H4 (cell line): ENCODE measurements at regions not wholly inside any gene's neighbourhood (a gene's known extent, or its start where the extent isn't known, plus 50 kb on each side); places are given as distances from the start of the nearest gene placed in this dataset.
"Not testable (repeated sequence)": the region's sequence is repeated elsewhere in the genome, so short reads cannot be mapped to it uniquely, and the experiment has no call there.

Source experiments
- DNase-seq: peaks from one replicate; pipeline ENCODE4 v3.0.0-alpha.2; 2015; ENCODE audit warnings: low spot score

DNA sequence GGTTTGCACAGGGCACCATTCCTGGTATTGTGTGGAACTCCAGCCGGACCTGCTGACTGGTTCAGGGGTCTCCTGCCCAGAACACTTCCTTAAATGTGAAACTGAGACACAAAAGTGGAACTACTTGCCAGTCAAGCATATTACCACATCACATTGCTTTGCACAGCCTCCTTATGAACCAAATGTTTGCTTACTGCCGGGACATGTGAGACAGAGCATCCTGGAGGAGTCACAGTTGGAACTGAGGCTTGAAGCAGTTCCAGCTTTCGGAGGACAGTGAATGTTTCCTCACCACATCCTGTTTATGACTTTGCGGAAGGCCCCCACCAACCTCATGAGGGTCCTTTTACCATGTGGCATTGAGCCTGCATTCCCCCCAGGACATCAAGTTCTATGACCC lies 105.8 kb upstream of the ARHGAP42 start:
- peak; percentile 41 for DNase-seq

DNA sequence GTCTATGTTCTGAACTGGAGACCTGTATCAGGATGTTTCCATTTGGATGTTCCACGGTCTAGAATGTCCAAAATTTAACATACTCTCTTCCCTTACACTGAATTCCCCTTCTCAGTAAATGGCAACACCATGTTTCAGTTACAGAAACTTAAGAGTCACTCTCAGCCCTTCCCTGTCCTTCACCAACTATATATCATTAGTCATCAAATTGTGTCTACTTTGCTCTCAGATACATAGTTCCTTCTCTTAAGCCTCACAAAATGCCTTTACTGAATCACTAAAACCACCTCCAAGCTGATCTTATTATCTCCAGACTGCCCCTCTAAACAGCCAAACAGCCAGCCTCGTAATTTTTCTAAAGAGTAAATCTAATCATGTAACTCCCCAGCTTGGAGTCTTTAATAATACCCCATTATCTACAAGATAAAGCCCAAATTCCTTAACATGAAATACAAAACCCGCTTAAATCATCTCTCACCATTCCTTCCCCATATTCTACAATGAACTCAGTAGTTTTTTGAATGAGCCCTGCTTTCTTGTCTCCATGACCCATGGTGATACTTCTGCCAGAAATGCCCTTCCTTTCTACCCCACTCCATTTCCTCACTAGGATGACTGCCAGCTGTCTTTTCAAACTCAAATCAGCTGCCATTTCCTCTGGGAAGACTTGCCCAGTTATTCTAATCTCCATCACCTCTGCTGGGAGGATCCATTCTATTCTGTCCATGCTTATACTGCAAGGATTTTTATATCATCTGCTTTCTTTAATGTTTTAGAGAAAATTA lies 102.7 kb upstream of the ARHGAP42 start:
- no peak for DNase-seq

DNA sequence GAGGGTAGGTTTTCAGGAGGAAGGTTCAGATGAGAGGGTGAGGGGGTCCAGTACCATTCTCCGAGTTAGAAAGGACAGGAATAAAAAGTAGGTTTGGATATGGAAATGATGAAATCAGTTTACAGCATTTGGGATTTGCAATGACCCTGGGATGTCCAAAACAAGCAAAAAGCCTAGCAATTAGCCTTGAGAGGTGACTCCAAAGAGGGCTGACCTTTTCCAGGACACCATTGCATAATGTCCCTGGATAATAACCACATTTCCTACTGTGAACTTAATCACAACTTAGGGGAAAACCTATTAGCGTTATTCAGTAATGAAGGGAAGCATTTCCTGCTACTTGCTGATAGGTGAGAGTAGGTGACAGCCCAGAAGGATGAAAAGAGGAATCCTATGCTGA lies 101.4 kb upstream of the ARHGAP42 start:
- no peak for DNase-seq

DNA sequence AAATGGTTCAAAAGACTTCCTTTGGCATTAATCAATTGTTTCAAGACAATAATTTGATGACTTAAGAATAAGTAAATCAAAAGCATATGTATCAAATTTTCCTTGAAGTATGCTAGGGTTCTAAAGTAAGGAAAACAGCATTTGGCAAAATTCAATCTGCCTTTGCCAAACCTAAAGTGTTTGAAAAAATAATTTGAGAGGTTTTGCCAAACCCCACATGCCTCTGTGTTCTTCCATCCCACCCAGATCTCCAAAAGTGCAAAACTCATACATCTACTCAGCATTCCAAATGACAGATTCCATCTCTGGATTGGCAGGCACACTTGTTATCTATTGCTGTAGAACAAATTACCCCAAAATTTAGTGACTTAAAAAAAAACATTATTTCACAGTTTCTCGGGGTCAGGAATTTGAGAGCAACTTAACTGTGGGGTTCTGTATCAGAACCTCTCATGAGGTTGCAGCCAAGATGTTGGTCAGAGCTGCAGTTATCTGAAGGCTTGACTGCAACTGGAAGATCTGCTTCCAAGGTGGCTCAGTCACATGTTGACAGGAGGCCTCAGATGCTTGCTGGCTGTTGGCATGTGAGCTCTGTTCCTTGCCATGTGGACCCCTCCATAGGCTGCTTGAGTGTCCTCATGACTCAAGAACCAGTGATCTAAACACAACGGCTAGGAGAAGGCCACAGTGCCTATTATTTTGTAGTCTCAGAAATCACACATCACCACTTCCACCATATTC lies 100.6 kb upstream of the ARHGAP42 start:
- no peak for DNase-seq

DNA sequence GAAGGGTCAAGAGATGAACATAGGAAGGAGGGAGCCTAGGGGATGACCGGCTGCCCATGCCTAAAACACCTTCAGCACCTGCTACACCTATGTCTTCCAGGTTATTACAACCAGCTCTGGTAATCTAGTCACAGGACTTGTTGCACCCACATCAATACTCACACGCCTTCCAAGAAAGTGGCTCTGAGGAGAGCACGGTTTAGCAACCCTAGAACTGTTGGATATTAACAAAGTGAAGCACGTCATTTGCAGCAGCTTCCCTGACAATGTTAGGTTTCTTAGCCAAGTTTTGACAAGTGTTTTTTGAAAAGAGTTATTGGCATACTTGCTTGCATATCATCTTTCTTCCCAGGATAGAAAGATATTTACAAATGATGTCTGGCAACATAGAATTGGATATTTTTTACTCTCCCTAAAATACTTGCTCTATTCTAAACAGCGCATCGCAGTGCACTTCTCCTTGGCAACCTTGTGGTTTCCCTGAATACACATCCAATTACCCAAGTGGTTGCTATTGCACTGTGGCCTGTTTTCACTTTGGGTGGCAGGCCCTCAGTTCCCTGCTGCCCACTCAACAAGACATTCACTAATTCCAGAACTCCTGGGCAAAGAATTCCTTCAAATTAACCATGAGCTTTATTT lies 94.3 kb upstream of the ARHGAP42 start:
- DNase-seq = peak; percentile 30

DNA sequence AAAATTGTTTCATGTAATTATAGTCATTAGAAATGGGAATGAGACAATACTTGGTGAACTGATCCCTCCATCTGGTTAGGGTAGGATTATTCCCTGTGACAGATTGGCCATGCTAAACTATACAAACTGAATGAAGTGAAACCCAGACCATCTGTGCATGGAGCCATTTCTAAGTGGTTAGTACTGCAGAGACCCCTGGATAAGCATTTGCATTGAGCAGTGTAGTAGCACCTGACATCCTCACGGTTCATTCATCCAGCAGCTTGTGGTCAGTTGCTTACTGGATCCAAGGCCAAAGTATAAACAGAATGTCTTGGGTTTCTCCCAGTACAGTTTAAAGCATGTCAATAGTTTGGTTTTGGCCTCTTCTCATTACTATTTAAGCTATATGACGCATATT lies 93.8 kb upstream of the ARHGAP42 start:
- peak; percentile 44 for DNase-seq

DNA sequence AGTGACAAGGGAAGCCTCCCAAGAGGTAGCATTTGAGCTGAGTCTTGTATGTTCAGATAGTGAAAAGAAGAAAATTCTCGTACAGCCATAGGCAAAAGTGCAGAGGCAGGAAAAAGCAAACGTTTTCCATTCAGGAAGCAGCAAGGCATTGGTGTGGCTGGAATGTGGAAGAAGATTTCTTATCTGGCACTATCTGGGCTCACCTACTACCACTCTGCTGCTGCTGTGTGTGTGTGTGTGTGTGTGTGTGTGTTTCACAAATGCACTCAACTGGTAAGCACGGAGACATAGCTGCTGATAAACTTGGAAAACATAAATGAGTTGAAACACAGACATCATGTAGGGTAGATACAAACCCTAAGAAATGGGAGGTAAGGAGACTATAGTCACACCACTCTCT lies 92.8 kb upstream of the ARHGAP42 start:
- DNase-seq = no peak

DNA sequence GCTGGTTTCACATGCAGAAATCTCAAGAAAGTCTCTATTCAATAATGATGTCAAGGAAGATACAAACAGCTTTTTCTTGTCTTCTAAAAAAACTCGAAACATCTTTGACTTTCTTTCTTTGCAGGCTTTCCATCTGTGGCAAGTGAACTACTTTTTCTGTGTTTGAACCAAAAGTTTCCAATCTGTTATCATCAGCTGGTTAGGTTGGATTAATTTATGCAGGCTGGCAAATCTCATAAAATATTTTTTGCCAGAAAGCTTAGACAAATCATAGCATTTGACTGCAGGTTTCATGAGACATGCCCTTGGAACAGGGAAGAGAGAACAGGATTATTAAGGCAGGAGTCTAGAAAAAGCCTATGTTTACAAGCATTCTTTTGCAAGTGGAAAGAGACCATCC lies 86.1 kb upstream of the ARHGAP42 start:
- no peak for DNase-seq

DNA sequence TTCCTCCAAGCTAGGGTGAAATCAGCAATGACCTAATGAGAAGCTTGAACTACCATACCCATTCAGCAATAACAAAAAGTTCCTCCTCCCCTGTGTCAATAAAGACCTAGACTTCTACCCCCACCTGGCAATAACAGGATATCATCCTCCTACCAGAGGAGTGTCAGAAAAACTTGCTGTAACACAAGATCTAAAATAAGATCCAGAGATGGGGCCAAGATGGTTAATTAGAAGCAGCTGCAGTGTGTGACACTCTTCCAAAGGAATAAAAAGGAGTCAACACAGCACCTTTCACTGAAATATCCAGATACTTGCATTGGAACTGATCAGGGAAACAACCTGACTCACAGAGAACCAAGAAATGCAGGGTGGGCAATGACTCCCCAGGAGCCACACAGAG lies 84.4 kb upstream of the ARHGAP42 start:
- DNase-seq = no peak

DNA sequence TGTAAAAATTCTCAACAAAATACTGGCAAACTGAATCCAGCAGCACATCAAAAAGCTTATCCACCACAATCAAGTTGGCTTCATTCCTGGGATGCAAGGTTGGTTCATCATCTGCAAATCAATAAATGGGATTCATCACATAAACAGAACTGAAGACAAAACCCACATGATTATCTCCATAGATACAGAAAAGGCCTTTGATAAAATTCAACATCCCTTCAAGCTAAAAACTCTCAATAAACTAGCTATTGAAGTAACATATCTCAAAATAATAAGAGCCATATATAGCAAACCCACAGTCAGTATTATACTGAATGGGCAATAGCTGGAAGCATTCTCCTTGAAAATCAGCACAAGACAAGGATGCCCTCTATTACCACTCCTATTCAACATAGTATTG lies 79.3 kb upstream of the ARHGAP42 start:
- DNase-seq = not testable (repeated sequence)

DNA sequence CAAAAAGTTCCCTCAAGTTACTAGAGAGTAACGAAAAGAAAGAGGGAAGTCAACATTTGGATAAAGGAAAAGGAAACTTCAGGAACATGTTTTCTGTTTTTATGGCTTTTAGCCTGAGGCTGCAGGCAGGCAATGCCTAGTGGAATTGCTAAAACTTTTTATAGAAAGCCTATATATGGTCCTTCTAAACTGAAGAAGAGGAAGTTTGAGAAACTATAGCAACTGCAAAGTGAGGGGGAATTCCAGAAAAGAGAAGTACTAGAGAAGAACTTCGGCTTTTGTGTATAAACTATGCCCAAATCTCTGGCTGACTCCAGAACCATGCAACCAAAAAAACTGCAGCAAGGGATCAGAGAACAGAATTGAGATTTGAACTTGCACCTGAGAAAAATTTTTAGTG lies 74.3 kb upstream of the ARHGAP42 start:
- no peak for DNase-seq

DNA sequence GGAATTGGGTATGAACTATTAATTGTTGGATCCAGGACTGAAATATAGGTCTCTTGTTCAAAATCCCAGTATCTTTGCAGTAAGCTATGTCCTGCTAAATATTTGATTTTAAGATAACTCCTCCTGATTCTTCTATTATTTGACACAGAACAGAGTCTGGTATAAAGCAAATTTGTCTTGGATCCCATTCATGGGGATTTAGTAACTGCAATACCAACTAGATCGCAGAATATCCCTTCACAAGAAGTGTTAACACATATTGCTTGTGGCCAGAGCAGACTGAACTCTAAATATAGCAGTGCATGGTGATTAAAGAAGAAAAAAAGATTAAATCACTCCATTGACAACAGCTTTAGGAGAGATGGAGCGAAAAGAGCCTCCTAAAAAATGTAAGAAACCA lies 68.2 kb upstream of the ARHGAP42 start:
- no peak for DNase-seq

DNA sequence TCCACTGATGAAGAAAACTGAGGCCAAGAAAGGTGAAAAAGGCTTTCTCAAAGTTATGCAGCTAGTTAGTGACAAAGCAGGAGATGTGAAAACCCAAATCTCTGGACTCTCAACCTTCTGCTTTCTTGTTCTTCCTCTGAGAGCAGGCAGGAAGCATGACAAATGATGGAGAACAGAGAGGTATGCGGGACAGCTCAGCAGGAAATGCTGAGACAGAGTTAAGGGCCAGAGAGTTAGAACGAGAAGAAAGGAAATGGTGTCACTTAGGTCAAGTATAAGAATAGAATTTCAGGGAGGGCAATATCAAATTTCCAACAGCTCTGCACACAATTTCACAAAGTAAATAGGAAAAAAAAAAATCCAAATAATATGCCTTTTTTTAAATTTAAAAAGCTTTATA lies 67.6 kb upstream of the ARHGAP42 start:
- no peak for DNase-seq

DNA sequence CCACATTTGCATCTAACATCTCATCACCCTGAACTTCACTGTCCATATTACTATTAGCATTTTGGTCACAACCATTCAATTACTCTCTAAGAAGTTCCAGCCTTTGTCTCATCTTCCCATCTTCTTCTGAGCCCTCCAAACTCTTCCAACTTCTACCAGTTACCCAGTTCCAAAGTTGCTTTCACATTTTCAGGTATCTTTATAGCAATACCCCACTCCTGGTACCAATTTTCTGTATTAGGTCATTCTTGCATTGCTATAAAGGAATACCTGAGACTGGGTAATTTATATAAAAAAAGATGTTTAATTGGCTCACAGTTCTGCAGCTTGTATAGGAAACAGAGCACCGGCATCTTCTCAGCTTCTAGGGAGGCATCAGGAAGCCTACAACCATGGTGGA lies 64.7 kb upstream of the ARHGAP42 start:
- DNase-seq = no peak

DNA sequence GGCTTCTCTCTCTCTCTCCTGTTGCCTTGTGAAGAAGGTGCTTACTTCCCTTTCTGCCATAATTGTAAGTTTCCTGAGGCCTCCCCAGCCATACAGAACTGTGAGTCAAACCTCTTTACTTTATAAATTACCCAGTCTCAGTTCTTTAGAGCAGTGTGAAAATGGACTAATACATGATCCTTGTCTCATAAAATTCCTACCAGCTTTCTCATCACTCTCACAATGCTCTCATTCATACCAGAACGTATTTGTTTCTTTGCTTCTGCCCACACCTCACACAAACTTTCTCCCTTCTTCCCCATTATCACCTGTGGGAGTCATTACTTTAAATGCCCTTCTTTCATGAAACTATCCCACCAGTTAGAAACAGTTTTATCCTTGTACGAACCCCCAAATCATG lies 62.7 kb upstream of the ARHGAP42 start:
- no peak for DNase-seq

DNA sequence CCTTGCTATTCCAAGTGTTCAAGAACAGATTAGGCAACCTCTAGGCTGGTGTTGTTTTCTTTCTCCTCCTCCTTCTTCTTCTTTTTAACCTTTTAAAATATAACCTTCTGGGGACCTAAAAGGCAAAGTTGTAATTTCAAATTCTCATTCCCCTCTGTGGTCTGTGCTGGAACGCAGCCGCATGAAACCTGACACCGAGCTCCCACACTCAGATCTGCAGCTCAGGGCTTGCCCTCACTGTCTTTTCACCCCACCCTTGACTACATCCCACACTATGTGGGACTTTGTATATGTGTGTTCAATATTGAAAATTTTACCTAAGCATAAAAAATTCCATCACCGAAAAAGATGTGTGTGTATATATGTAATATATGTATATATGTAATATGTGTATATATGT lies 62.0 kb upstream of the ARHGAP42 start:
- no peak for DNase-seq

DNA sequence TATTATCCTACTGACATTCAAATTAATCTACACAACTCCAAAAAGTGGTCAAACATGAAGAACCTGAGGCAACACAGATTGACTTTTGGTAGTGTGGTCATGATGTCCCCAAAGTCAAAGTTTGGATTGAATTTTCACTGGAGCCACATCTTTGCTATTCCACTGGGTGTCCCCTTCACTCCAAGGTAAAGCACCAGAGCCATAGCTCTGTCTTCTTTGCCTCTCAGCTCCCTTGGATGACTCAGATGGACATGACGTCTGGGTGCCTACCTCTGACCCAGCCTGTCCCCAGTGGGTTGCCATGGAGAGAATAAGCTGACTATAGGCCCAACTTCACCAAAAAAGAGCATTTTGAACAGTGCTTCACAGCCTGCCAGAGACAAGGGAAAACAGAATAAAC lies 57.4 kb upstream of the ARHGAP42 start:
- peak; percentile 16 for DNase-seq

DNA sequence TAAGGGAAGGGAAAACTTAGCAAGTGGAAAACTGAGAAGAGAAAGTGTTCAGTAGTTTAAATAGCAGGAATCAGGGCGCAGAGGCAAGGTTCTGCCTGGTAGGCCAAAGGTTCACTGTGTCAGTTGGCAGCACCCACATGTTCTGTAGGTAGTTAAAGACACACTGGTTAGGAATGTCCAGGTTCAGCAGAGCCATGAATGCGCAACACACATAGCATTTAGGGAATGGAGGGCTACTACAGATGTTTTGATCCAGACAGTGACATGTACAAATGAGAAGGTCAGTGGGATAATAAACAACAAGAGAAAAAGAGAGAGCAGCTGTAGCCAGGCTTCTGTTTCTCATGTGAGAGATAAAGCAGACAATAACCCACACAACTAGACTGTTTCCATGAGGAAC lies 56.2 kb upstream of the ARHGAP42 start:
- no peak for DNase-seq

DNA sequence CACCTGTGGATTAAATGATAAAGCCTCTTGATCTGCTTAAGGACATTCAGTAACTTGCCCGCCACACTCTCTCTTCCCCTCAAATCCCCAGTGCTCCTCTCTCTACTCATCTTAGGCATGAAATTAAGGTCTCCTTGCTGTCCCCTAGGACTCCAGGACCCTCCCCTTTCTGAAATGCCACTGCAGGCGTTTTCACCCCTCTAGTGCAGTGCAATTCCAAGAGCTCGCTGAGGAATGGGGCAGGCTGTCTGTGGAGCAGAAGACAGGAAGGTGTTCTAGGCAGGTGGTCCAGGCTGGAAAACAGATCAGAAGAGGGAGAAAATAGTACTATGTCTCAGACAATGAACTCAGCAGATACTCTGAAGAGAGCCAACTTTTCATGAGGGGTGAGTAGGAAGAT lies 55.8 kb upstream of the ARHGAP42 start:
- DNase-seq = no peak

DNA sequence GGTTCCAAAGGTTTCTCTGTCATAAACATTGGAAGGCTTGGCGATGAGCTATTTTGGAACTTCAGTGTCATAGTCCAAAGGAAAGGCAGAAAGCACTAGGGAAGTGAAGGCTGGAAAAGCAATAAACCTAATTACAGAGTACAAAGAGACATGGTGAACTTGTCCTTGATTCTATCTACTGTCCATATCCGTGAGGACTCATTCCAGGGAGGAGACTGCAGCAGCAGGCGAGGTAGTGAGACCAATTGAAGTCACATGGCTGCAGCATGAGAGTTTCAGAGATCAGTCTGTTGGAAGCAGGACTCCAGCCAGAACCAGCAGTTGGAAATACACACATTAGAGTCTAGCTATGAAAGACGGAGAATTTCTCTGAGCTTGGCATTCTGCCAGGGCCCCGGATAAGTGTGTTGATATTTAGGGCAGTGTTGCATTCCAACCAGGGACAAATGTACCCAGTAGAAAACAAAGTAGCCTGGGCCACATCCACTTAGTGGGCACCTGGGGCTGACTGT lies 54.1 kb upstream of the ARHGAP42 start:
- peak; percentile 60 for DNase-seq

DNA sequence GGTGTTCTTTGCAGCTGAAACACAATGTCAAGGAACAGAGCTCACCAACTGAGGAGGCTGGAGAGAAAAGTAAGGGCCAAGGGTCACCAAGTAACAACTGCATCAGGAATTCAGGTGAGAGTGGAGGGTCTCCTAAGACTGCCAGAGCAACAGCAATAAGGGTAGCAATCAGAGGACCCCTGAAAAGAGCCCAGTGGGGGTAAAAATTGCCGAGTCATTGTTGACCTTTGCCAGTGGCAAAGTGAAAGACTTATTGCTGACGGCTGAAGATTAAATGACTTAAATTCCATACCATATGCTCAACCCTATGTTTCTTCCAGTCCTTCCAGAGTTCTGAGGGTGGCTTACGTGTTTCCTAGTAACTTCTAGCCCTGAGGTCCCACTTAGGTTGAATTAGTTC lies 51.9 kb upstream of the ARHGAP42 start:
- no peak for DNase-seq

DNA sequence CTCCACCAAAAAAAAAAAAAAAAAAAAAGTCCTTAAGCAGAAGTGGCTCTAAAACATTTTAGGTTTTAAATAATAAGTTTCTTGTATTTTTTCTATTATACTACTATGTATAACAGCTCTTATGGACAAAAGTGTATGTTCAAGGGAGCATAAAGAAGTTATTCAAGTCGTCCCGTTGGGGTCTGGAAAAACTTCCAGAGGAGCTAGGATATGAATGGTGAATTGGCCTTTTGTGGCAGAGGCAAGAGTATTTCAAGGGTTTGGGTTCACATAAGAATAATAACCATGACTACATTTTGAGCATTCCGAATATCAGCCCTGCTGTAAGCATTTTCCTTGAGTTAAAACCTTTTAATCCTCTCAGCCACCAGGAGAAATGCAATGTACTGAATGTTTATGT lies 50.6 kb upstream of the ARHGAP42 start:
- no peak for DNase-seq
